Transverse colon (tissue), 4 donors: ENCODE measurements at regions not wholly inside any gene's neighbourhood (a gene's known extent, or its start where the extent isn't known, plus 50 kb on each side); places are given as distances from the start of the nearest gene placed in this dataset.

ENCODE experiments used
- DNase-seq: peaks from one replicate; pipeline ENCODE4 v3.0.0-alpha.2; 2019
- H3K27ac ChIP-seq, 4 donors: fragments of 200-600 bp; sonication (generic); 2 replicates each; pipeline ENCODE4 v1.5.1; 2016 to 2018; ENCODE audit warnings: inconsistent platforms in 4 of 4
- H3K27me3 ChIP-seq: fragments of 200-600 bp; sonication (generic); 2 replicates; pipeline ENCODE4 v1.5.1; 2017; ENCODE audit warnings: inconsistent platforms
- H3K36me3 ChIP-seq, 4 donors: fragments of 200-600 bp; sonication (generic); 2 replicates each; pipeline ENCODE4 v1.5.1; 2017 to 2019; ENCODE audit warnings: inconsistent platforms in 4 of 4
- H3K4me1 ChIP-seq, 4 donors: fragments of 200-600 bp; sonication (generic); 2 replicates each; pipeline ENCODE4 v1.5.1; 2017 to 2020; ENCODE audit warnings: inconsistent platforms in 4 of 4
- H3K4me3 ChIP-seq, 4 donors: fragments of 200-600 bp; sonication (generic); 1 replicate in 1 of 4; 2 replicates in 3 of 4; pipeline versions ENCODE4 v1.5.1 to v1.6.1; 2017 to 2019; ENCODE audit warnings: inconsistent platforms in 4 of 4
- H3K9me3 ChIP-seq, 2 donors: fragments of 200-600 bp; sonication (generic); 2 replicates each; pipeline ENCODE4 v1.5.1; 2017 to 2019; ENCODE audit warnings: inconsistent platforms in 2 of 2
- CTCF ChIP-seq, 5 experiments: fragments of 200-600 bp in 3 of 5; fragments of 450-650 bp in 2 of 5; sonication (generic) in 3 of 5; IDR thresholded peaks; 1 replicate in 2 of 5; 2 replicates in 3 of 5; pipeline ENCODE4 v1.5.1; 2016 to 2017; ENCODE audit warnings: antibody characterized with exemption in 5 of 5, inconsistent platforms in 3 of 5, mild to moderate bottlenecking in 2 of 5, moderate library complexity in 1 of 5
- EP300 ChIP-seq: sonication (generic); formaldehyde crosslinking; IDR thresholded peaks from one replicate; pipeline ENCODE4 v1.6.1; 2017; ENCODE audit warnings: antibody characterized with exemption, low read depth
- POLR2A ChIP-seq: fragments of 450-650 bp; IDR thresholded peaks from one replicate; pipeline ENCODE4 v1.6.1; 2016; ENCODE audit warnings: antibody characterized with exemption, mild to moderate bottlenecking, moderate library complexity
- POLR2AphosphoS5 ChIP-seq, 3 donors: sonication (generic); formaldehyde crosslinking; IDR thresholded peaks; one replicate each; pipeline ENCODE4 v1.6.1; 2016; ENCODE audit warnings: antibody characterized with exemption in 3 of 3
- WGBS, 2 donors: methylation state at CpG; one replicate each; pipeline ENCODE4 v1.1.5; 2018; ENCODE audit warnings: low coverage in 1 of 2; 5-methylcytosine and 5-hydroxymethylcytosine counted together
- in situ Hi-C, 4 donors: fragments of 200-750 bp; cut with MboI; loops; one replicate each; pipeline versions ENCODE4 v1.15.0 to v1.15.1; 2017; ENCODE audit warnings: low sequenced_read_pairs in 3 of 4, low pct_ligation_motif_present in 1 of 4, low pct_unique_long_range_greater_than_20kb in 1 of 4
- intact Hi-C: fragments of 100-400 bp; cut with DNase I; formaldehyde crosslinking; loops from one replicate; pipeline ENCODE4 v1.15.1; 2023; ENCODE audit warnings: low total_unique reads

GRCh38 chr10:42974693-42975002, 102.2 kb upstream of the RET start:
- in situ Hi-C loops = no loop called here
- H3K9me3 ChIP-seq = no peaks in the 10 kb centered on the region
- no peaks in the 10 kb centered on the region for H3K27me3 ChIP-seq
- H3K4me3 ChIP-seq = no peak overlapping the region
- no peak for TF ChIP-seq POLR2A
- TF ChIP-seq POLR2AphosphoS5 (IDR thresholded peaks at IDR 0.05) = no peak
- TF ChIP-seq EP300 = no peak
- no peaks in the 10 kb centered on the region for H3K36me3 ChIP-seq
- H3K4me1 ChIP-seq = no peaks in the 10 kb centered on the region
- H3K27ac ChIP-seq = no peak overlapping the region
- 66% methylated on average over 3 of the region's 3 CpGs; no CpG with 5 or more reads in 1 of the 2 donors for WGBS, 2 donors
- intact Hi-C loops = no loop called here
- no peak for DNase-seq

GRCh38 chr10:42975005-42975493, 101.8 kb upstream of the RET start:
- Histone ChIP-seq H3K27me3 (no peaks in the 10 kb centered on the region), H3K36me3 (no peaks in the 10 kb centered on the region), H3K27ac (no peak overlapping the region), H3K9me3 (no peaks in the 10 kb centered on the region), H3K4me1 (no peaks in the 10 kb centered on the region), H3K4me3 (no peak overlapping the region)
- 66% methylated on average over 4 of the region's 4 CpGs; no CpG with 5 or more reads in 1 of the 2 donors for WGBS, 2 donors
- no peak for DNase-seq
- no peak for TF ChIP-seq POLR2AphosphoS5 (IDR thresholded peaks at IDR 0.05)
- TF ChIP-seq POLR2A = no peak
- no peak for TF ChIP-seq EP300
- no peak for TF ChIP-seq CTCF (IDR thresholded peaks at IDR 0.05)
- intact Hi-C loops (no loop called here), in situ Hi-C loops (no loop called here)

- Histone ChIP-seq H3K27ac (no peak overlapping the region), H3K9me3 (no peaks in the 10 kb centered on the region), H3K4me3 (no peak overlapping the region), H3K27me3 (no peaks in the 10 kb centered on the region), H3K4me1 (no peaks in the 10 kb centered on the region), H3K36me3 (no peaks in the 10 kb centered on the region)
- no peak for DNase-seq
- intact Hi-C loops = no loop called here
- in situ Hi-C loops = no loop called here
- 74% methylated on average over 19 of the region's 21 CpGs; no CpG with 5 or more reads in 1 of the 2 donors for WGBS, 2 donors
- TF ChIP-seq CTCF (IDR thresholded peaks at IDR 0.05) = no peak
- no peak for TF ChIP-seq EP300
- no peak for TF ChIP-seq POLR2A
- TF ChIP-seq POLR2AphosphoS5 (IDR thresholded peaks at IDR 0.05) = no peak
Observed at GRCh38 chr10:42975558-42976340, 101.1 kb upstream of the RET start.

GRCh38 chr10:42976351-42977031, 100.4 kb upstream of the RET start:
- Histone ChIP-seq H3K4me3 (no peak overlapping the region), H3K27me3 (no peaks in the 10 kb centered on the region), H3K9me3 (no peaks in the 10 kb centered on the region), H3K36me3 (no peaks in the 10 kb centered on the region), H3K4me1 (no peaks in the 10 kb centered on the region), H3K27ac (no peak overlapping the region)
- intact Hi-C loops (no loop called here), in situ Hi-C loops (no loop called here)
- DNase-seq = no peak
- TF ChIP-seq CTCF (IDR thresholded peaks at IDR 0.05) (no peak), POLR2A (no peak), EP300 (no peak), POLR2AphosphoS5 (IDR thresholded peaks at IDR 0.05) (no peak)
- 65 to 80% methylated on average over 3 to 7 of the region's 7 CpGs for WGBS, 2 donors
